Amniotic stem cell (primary cell): ENCODE measurements at regions not wholly inside any gene's neighbourhood (a gene's known extent, or its start where the extent isn't known, plus 50 kb on each side); places are given as distances from the start of the nearest gene placed in this dataset.
"Not testable (repeated sequence)": the region's sequence is repeated elsewhere in the genome, so short reads cannot be mapped to it uniquely, and the experiment has no call there.

Experiments used
- DNase-seq: peaks from one replicate; lab custom pipeline; 2025; lab: John Stamatoyannopoulos, UW

- no peak for DNase-seq
Measured at GRCh38 chr13:70788074-70788473, 679.8 kb upstream of the KLHL1 start.

- no peak for DNase-seq
Measured at GRCh38 chr13:70784207-70784989, 676.1 kb upstream of the KLHL1 start.

- no peak for DNase-seq
Measured at GRCh38 chr13:70769817-70770216, 661.6 kb upstream of the KLHL1 start.

GRCh38 chr13:70758932-70759331 is 650.7 kb upstream of the KLHL1 start:
- no peak for DNase-seq

- DNase-seq = no peak
Measured at GRCh38 chr13:70756088-70756487, 647.8 kb upstream of the KLHL1 start.

GRCh38 chr13:70755456-70755855 is 647.2 kb upstream of the KLHL1 start:
- DNase-seq = no peak

GRCh38 chr13:70747262-70747661 is 639.0 kb upstream of the KLHL1 start:
- no peak for DNase-seq

GRCh38 chr13:70746469-70746868 is 638.2 kb upstream of the KLHL1 start:
- not testable (repeated sequence) for DNase-seq

GRCh38 chr13:70736622-70737317 is 628.5 kb upstream of the KLHL1 start:
- no peak for DNase-seq

- DNase-seq = no peak
Measured at GRCh38 chr13:70732611-70733010, 624.4 kb upstream of the KLHL1 start.

GRCh38 chr13:70729369-70729768 is 621.1 kb upstream of the KLHL1 start:
- DNase-seq = no peak

GRCh38 chr13:70723732-70724131 is 615.5 kb upstream of the KLHL1 start:
- DNase-seq = peak; percentile 37

- no peak for DNase-seq
Measured at GRCh38 chr13:70720386-70720785, 612.1 kb upstream of the KLHL1 start.

- no peak for DNase-seq
Measured at GRCh38 chr13:70714993-70715392, 606.7 kb upstream of the KLHL1 start.

GRCh38 chr13:70708775-70709174 is 600.5 kb upstream of the KLHL1 start:
- no peak for DNase-seq

- DNase-seq = no peak
Measured at GRCh38 chr13:70703755-70704154, 595.5 kb upstream of the KLHL1 start.

- DNase-seq = no peak
Measured at GRCh38 chr13:70694996-70695715, 586.9 kb upstream of the KLHL1 start.

GRCh38 chr13:70668983-70669382 is 560.7 kb upstream of the KLHL1 start:
- no peak for DNase-seq

GRCh38 chr13:70668293-70668692 is 560.0 kb upstream of the KLHL1 start:
- DNase-seq = no peak

GRCh38 chr13:70666883-70667556 is 558.8 kb upstream of the KLHL1 start:
- DNase-seq = no peak

GRCh38 chr13:70662231-70662940 is 554.1 kb upstream of the KLHL1 start:
- DNase-seq = no peak

- DNase-seq = no peak
Measured at GRCh38 chr13:70644052-70644451, 535.8 kb upstream of the KLHL1 start.
